ENCODE measurements at regions not wholly inside any gene's neighbourhood (a gene's known extent, or its start where the extent isn't known, plus 50 kb on each side); places are given as distances from the start of the nearest gene placed in this dataset.

DNA sequence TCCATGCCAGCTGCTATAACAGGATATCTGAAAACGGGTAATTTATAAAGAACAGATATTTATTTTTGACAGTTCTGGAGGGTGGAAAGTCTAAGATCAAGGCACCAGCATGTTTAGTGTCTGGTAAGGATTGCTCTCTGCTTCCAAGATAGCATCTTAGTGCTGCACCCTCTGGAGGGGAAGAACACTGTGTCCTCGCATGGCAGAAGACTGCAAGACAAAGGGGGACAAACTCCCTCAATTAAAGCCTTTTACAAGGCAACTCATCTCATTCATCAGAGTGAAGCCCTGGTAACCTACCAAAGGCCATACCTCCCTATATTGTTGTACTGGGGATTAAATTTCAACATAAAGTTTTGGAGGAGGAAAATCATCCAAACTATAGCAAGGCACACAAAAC, 298.9 kb upstream of the EDIL3 start:
- no peaks in the 10 kb centered on the region for H3K36me3 ChIP-seq
- no peak overlapping the region for H3K4me3 ChIP-seq (replicated peaks in 1 of 3)
- no peak overlapping the region for H3K27ac ChIP-seq
- no peak for DNase-seq
- H3K9me3 ChIP-seq: no peaks in the 10 kb centered on the region
- no peaks in the 10 kb centered on the region for H3K4me1 ChIP-seq
- TF ChIP-seq, protein P1, sequence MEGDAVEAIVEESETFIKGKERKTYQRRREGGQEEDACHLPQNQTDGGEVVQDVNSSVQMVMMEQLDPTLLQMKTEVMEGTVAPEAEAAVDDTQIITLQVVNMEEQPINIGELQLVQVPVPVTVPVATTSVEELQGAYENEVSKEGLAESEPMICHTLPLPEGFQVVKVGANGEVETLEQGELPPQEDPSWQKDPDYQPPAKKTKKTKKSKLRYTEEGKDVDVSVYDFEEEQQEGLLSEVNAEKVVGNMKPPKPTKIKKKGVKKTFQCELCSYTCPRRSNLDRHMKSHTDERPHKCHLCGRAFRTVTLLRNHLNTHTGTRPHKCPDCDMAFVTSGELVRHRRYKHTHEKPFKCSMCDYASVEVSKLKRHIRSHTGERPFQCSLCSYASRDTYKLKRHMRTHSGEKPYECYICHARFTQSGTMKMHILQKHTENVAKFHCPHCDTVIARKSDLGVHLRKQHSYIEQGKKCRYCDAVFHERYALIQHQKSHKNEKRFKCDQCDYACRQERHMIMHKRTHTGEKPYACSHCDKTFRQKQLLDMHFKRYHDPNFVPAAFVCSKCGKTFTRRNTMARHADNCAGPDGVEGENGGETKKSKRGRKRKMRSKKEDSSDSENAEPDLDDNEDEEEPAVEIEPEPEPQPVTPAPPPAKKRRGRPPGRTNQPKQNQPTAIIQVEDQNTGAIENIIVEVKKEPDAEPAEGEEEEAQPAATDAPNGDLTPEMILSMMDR (IDR thresholded peaks at IDR 0.05): no peak
- no peak for TF ChIP-seq POLR2A (IDR thresholded peaks at IDR 0.05)
- no peaks in the 10 kb centered on the region for H3K27me3 ChIP-seq
- WGBS, 2 donors: 70 to 84% methylated on average over 2 of the region's 2 CpGs
- intact Hi-C loops (cut with DNase I): no loop called here

DNA sequence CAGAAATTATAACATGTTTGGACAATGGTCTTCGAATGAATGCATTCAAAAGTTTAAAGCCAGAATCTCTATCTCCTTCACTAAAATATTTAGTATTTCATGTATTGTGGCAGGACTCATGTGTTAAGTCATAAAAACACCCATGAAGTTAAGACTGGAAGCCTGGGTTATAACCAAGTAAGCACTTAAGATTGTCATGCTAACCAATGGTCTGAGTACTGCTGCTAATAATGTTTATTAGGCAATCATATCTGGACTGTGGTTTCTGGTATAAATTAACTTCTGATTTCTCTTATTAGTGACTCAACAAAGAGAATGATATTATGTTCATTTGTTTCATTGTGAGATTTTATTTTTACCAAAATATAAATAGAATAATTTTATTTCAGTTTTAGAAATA, 297.9 kb upstream of the EDIL3 start:
- Histone ChIP-seq H3K4me3 (replicated peaks in 1 of 3) (no peak overlapping the region), H3K4me1 (no peaks in the 10 kb centered on the region), H3K27ac (no peak overlapping the region), H3K36me3 (no peaks in the 10 kb centered on the region), H3K27me3 (no peaks in the 10 kb centered on the region), H3K9me3 (no peaks in the 10 kb centered on the region)
- DNase-seq: no peak
- TF ChIP-seq POLR2A (IDR thresholded peaks at IDR 0.05): no peak
- intact Hi-C loops (cut with DNase I): no loop called here
- WGBS, 2 donors: 86 to 91% methylated on average over 1 of the region's 1 CpG

DNA sequence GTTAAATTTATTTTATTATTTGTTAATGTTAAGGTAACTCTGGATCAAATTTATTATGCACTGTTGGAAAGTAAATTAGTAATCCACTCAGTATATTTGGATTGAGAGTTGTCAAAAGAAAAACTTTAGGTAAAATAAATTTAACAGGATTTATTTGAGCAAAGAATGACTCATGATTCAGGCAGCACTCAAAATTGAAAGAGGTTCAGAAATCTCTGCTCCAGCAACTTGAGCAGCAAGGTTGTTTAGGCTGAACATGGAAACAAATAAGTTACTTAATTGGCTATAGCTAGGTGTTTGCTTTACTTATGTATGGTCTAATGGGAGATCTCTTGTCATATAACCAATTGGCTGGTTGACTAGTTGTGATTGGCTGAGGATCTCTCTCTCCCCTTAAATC, 296.2 kb upstream of the EDIL3 start:
- Histone ChIP-seq H3K27me3 (no peaks in the 10 kb centered on the region), H3K27ac (no peak overlapping the region), H3K9me3 (no peaks in the 10 kb centered on the region), H3K4me3 (replicated peaks in 1 of 3) (no peak overlapping the region), H3K36me3 (no peaks in the 10 kb centered on the region), H3K4me1 (no peaks in the 10 kb centered on the region)
- TF ChIP-seq, protein P1 (IDR thresholded peaks at IDR 0.05): no peak
- no peak for TF ChIP-seq POLR2A (IDR thresholded peaks at IDR 0.05)
- DNase-seq: no peak
- intact Hi-C loops (cut with DNase I): no loop called here

DNA sequence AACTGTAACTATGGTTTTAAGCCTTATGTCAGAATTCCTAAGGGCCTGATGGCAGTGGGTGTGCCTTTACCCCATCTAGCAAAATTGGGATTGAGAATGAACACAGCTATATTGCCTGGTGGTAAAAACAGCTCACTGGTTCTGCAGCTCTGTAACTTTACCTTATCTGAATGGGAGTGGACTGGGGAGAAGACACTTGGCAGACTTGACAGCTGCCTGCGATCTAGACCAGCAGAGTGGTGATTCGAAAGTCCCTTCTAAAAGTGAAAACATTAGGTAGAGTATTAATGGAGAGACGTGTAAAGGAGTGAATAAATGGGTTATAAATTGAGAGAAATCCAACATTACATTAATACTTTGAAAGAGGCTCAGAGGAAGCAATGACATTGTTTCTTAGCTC, 289.1 kb upstream of the EDIL3 start:
- no peaks in the 10 kb centered on the region for H3K36me3 ChIP-seq
- no peaks in the 10 kb centered on the region for H3K9me3 ChIP-seq
- no peak for DNase-seq
- H3K4me1 ChIP-seq: no peaks in the 10 kb centered on the region
- no peak overlapping the region for H3K27ac ChIP-seq
- no peak overlapping the region for H3K4me3 ChIP-seq (replicated peaks in 1 of 3)
- TF ChIP-seq, protein P1 (IDR thresholded peaks at IDR 0.05): no peak
- TF ChIP-seq POLR2A (IDR thresholded peaks at IDR 0.05): no peak
- 79 to 83% methylated on average over 3 of the region's 3 CpGs for WGBS, 2 donors
- intact Hi-C loops (cut with DNase I): no loop called here
- no peaks in the 10 kb centered on the region for H3K27me3 ChIP-seq

DNA sequence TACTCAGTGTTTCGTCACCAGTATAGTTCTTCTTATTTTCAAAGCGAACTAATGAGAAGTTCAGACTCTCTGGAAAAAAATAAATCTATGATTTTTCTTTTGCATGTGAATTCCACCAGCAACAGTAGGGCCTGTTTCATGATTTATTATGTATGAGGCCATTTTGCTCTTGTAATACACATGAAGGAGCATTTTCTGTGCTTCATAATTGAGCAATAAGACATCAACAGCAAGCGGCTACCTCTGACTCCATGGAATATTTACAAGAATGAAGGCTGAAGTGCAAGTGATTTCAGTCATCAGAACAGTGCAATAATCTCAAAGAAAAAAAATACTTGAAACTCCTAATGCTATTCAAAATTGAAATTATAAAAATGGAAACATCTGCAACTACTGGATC, 282.9 kb upstream of the EDIL3 start:
- intact Hi-C loops (cut with DNase I): no loop called here
- WGBS, 2 donors: 95% methylated on average over 3 of the region's 3 CpGs

More for the DNA sequence above, 282.9 kb upstream of the EDIL3 start:
- no peak for DNase-seq
- TF ChIP-seq, protein P1 (IDR thresholded peaks at IDR 0.05): no peak
- H3K9me3 ChIP-seq: no peaks in the 10 kb centered on the region
- H3K36me3 ChIP-seq: no peaks in the 10 kb centered on the region
- H3K27ac ChIP-seq: no peak overlapping the region
- no peaks in the 10 kb centered on the region for H3K27me3 ChIP-seq
- H3K4me1 ChIP-seq: no peaks in the 10 kb centered on the region
- no peak overlapping the region for H3K4me3 ChIP-seq (replicated peaks in 1 of 3)
